HepG2 (cell line): ENCODE measurements at regions not wholly inside any gene's neighbourhood (a gene's known extent, or its start where the extent isn't known, plus 50 kb on each side); places are given as distances from the start of the nearest gene placed in this dataset.

Experiments used
- ATAC-seq: fragments of 200-7000 bp; cut with Tn5 transposase; 3 replicates; pipeline ENCODE4 v1.9.1; 2020; ENCODE audit warnings: mild to moderate bottlenecking, moderate library complexity
- BruUV-seq: library from RNA; stranded (reverse); fragments of 400-500 nt; replicated peaks from 2 replicates; lab custom pipeline; 2021; lab: Mats Ljungman, UMichigan
- CTCF ChIA-PET: fragments of 300-600 bp; formaldehyde crosslinking; extraction: SDS; loops from one replicate; lab custom pipeline; 2021; ENCODE audit warnings: low total read pairs, inconsistent platforms, low intra/inter-chr PET ratio; lab: Yijun Ruan, JAX
- POLR2A ChIA-PET: fragments of 350-600 bp; sonication (Branson Sonifier 250); formaldehyde crosslinking; loops from one replicate; lab custom pipeline; 2020; ENCODE audit warnings: antibody characterized with exemption, inconsistent platforms; lab: Yijun Ruan, JAX
- DNase-seq: peaks from one replicate; pipeline ENCODE4 v3.0.0-alpha.2; 2015; ENCODE audit warnings: low spot score
- FAIRE-seq: peaks from 3 replicates; lab custom pipeline; 2011; peaks lifted over from hg19 to GRCh38; lab: Jason Lieb, UNC
- H2AFZ ChIP-seq: one replicate; pipeline ENCODE4 v1.6.1; 2011; ENCODE audit warnings: low read length, inconsistent platforms
- H3K27ac ChIP-seq: fragments of 300-600 bp; 3 replicates; pipeline ENCODE4 v1.8.0; 2011; ENCODE audit warnings: mixed run types, mild to moderate bottlenecking, mixed read lengths, low read length, inconsistent platforms; ENCODE audit not compliant: insufficient read depth; ENCODE audit errors: extremely low read length
- H3K27me3 ChIP-seq, 2 experiments: fragments of 200-600 bp in 1 of 2; 2 replicates in 1 of 2; 3 replicates in 1 of 2; pipeline versions ENCODE4 v1.6.0 to v1.8.0; 2011; ENCODE audit warnings: low read length in 2 of 2, mild to moderate bottlenecking in 2 of 2, moderate library complexity in 2 of 2, inconsistent platforms in 1 of 2; ENCODE audit not compliant: insufficient read depth in 2 of 2, control insufficient read depth in 1 of 2
- H3K36me3 ChIP-seq, 2 experiments: fragments of 200-600 bp in 1 of 2; replicated peaks in 1 of 2; 2 replicates in 1 of 2; 3 replicates in 1 of 2; pipeline versions ENCODE4 v1.5.1 to v1.8.0; 2011; ENCODE audit warnings: low read length in 2 of 2, inconsistent platforms in 1 of 2; ENCODE audit not compliant: insufficient read depth in 2 of 2, control insufficient read depth in 1 of 2
- H3K4me1 ChIP-seq: 2 replicates; pipeline ENCODE4 v1.5.1; 2012; ENCODE audit warnings: low read length, inconsistent platforms; ENCODE audit not compliant: insufficient read depth
- H3K4me2 ChIP-seq: 2 replicates; pipeline ENCODE4 v1.6.0; 2011; ENCODE audit warnings: low read depth, low read length, inconsistent platforms
- H3K4me3 ChIP-seq, 3 experiments: fragments of 200-600 bp in 1 of 3; sonication (generic), shearing (Covaris generic) in 1 of 3; replicated peaks in 1 of 3; 2 replicates each; pipeline ENCODE4 v1.5.1; 2011 to 2016; ENCODE audit warnings: low read length in 3 of 3, inconsistent platforms in 2 of 3, low read depth in 2 of 3, mild to moderate bottlenecking in 2 of 3, control low read depth in 1 of 3, mixed read lengths in 1 of 3; ENCODE audit not compliant: insufficient read depth in 1 of 3
- H3K79me2 ChIP-seq: one replicate; pipeline ENCODE4 v1.6.1; 2011; ENCODE audit warnings: low read length, inconsistent platforms; ENCODE audit not compliant: insufficient read depth
- H3K9ac ChIP-seq: 2 replicates; pipeline ENCODE4 v1.6.0; 2011; ENCODE audit warnings: mild to moderate bottlenecking, low read depth, low read length, inconsistent platforms; ENCODE audit not compliant: insufficient read depth
- H3K9me3 ChIP-seq: 2 replicates; pipeline ENCODE4 v1.5.1; 2012; ENCODE audit warnings: mild to moderate bottlenecking, low read length
- H4K20me1 ChIP-seq: 2 replicates; pipeline ENCODE4 v1.6.0; 2011; ENCODE audit warnings: inconsistent platforms, mild to moderate bottlenecking, low read length, moderate library complexity; ENCODE audit not compliant: insufficient read depth
- AGO2 ChIP-seq: fragments of 200-400 bp; formaldehyde crosslinking; optimal IDR thresholded peaks from 2 replicates; pipeline ENCODE3; 2017; ENCODE audit warnings: mild to moderate bottlenecking, low read depth, low read length, moderate library complexity
- CHD2 ChIP-seq: IDR thresholded peaks from 2 replicates; pipeline ENCODE4 v1.6.1; 2011; ENCODE audit warnings: low read depth, low read length, improper control_type of control experiment
- E2F2 ChIP-seq: sonication (generic); formaldehyde crosslinking; IDR thresholded peaks from 2 replicates; pipeline ENCODE4 v1.4.0; 2020; ENCODE audit warnings: missing genetic modification reagents, borderline replicate concordance
- ETV5 ChIP-seq: IDR thresholded peaks from 2 replicates; pipeline ENCODE4 v1.6.1; 2018; ENCODE audit warnings: missing biosample characterization, missing genetic modification reagents, inconsistent platforms, borderline replicate concordance
- HMGA1 ChIP-seq: sonication (generic); formaldehyde crosslinking; conservative IDR thresholded peaks from 2 replicates; pipeline ENCODE4 v1.4.0; 2020; ENCODE audit warnings: missing genetic modification reagents
- IRF1 ChIP-seq: sonication (generic); formaldehyde crosslinking; IDR thresholded peaks from 2 replicates; pipeline ENCODE4 v1.4.0; 2020; ENCODE audit warnings: low read depth, mild to moderate bottlenecking, missing genetic modification reagents
- KIAA2018 ChIP-seq: sonication (generic); formaldehyde crosslinking; IDR thresholded peaks from 2 replicates; pipeline ENCODE4 v1.5.0; 2020; ENCODE audit warnings: mild to moderate bottlenecking, missing genetic modification reagents, borderline replicate concordance
- ZMYM4 ChIP-seq: sonication (generic); formaldehyde crosslinking; IDR thresholded peaks from 2 replicates; pipeline ENCODE4 v1.8.1; 2023; ENCODE audit warnings: mild to moderate bottlenecking, missing genetic modification reagents
- ZNF20 ChIP-seq: sonication (generic); formaldehyde crosslinking; IDR thresholded peaks from 2 replicates; pipeline ENCODE4 v1.4.0; 2020; ENCODE audit warnings: mild to moderate bottlenecking, moderate library complexity, missing genetic modification reagents
- ZNF556 ChIP-seq: sonication (generic); formaldehyde crosslinking; IDR thresholded peaks from 2 replicates; pipeline ENCODE4 v1.4.0; 2020; ENCODE audit warnings: mild to moderate bottlenecking, missing genetic modification reagents, borderline replicate concordance
- ZSCAN20 ChIP-seq: sonication (generic); formaldehyde crosslinking; IDR thresholded peaks from 2 replicates; pipeline ENCODE4 v1.4.0; 2020; ENCODE audit warnings: missing genetic modification reagents, mild to moderate bottlenecking, borderline replicate concordance
- in situ Hi-C: cut with HindIII; loops from 2 replicates; pipeline ENCODE4 v1.10.0; 2017; ENCODE audit warnings: low pct_unique_long_range_greater_than_20kb; ENCODE audit not compliant: extremely low pct_ligation_motif_present
- intact Hi-C: fragments of 100-400 bp; cut with micrococcal nuclease; formaldehyde crosslinking; loops from one replicate; pipeline ENCODE4 v1.10.0; 2022; ENCODE audit not compliant: unreplicated experiment

- H3K9ac ChIP-seq: no peak overlapping the region
- CTCF ChIA-PET: no interaction called here
- TF ChIP-seq IRF1 (CRISPR knock-in tag): no peak
- no peak for TF ChIP-seq ZNF556 (CRISPR knock-in tag)
- TF ChIP-seq ZSCAN20 (CRISPR knock-in tag): no peak
- no peak for TF ChIP-seq AGO2
- TF ChIP-seq ZNF20 (CRISPR knock-in tag): no peak
- TF ChIP-seq KIAA2018 (CRISPR knock-in tag): no peak
- no peak for TF ChIP-seq ETV5
- no peak for TF ChIP-seq ZMYM4
- TF ChIP-seq HMGA1 (CRISPR knock-in tag): no peak
- no peak for TF ChIP-seq CHD2
- TF ChIP-seq E2F2 (CRISPR knock-in tag): no peak
These were observed 1929.3 kb upstream of the LRRTM1 start for GRCh38 chr2:82233806-82234205.

More at GRCh38 chr2:82233806-82234205, 1929.3 kb upstream of the LRRTM1 start:
- FAIRE-seq (no peak), DNase-seq (no peak), ATAC-seq (no peak)
- Histone ChIP-seq H3K4me1 (no peaks in the 10 kb centered on the region), H3K79me2 (no peaks in the 10 kb centered on the region), H3K27me3 (no peaks in the 10 kb centered on the region), H2AFZ (peak overlapping the region; percentile 20), H3K9me3 (peaks cover 48% of the 10 kb centered on the region), H4K20me1 (no peaks in the 10 kb centered on the region), H3K27ac (no peak overlapping the region), H3K36me3 (no peaks in the 10 kb centered on the region), H3K4me2 (0 out of 2 replicates have a peak overlapping the region, but pooled peaks have one; percentile 1), H3K4me3 (no peak overlapping the region)
- intact Hi-C loops: no loop called here
- no TSS peak for BruUV-seq
- in situ Hi-C loops: no loop called here
- POLR2A ChIA-PET: no interaction called here
